IPS DF 6.9 (cell line): ENCODE measurements at regions not wholly inside any gene's neighbourhood (a gene's known extent, or its start where the extent isn't known, plus 50 kb on each side); places are given as distances from the start of the nearest gene placed in this dataset.

Experiments
- DNase-seq: peaks from one replicate; pipeline ENCODE4 v3.0.0-alpha.2; 2013; ENCODE audit warnings: low read depth, low spot score
- H3K27ac ChIP-seq: one replicate; pipeline ENCODE4 v1.5.1; 2013; ENCODE audit warnings: low read length, control low read depth
- H3K27me3 ChIP-seq: 2 replicates; pipeline ENCODE4 v1.6.1; 2013; ENCODE audit warnings: mild to moderate bottlenecking, low read length; ENCODE audit not compliant: control insufficient read depth, insufficient read depth
- H3K36me3 ChIP-seq: 2 replicates; pipeline ENCODE4 v1.6.1; 2013; ENCODE audit warnings: low read length; ENCODE audit not compliant: control insufficient read depth, insufficient read depth
- H3K4me1 ChIP-seq: 2 replicates; pipeline ENCODE4 v1.6.1; 2013; ENCODE audit warnings: low read length; ENCODE audit not compliant: control insufficient read depth, insufficient read depth
- H3K4me3 ChIP-seq: 2 replicates; pipeline ENCODE4 v1.5.1; 2013; ENCODE audit warnings: mild to moderate bottlenecking, low read length
- H3K9me3 ChIP-seq: 2 replicates; pipeline ENCODE4 v1.6.1; 2013; ENCODE audit warnings: low read length, inconsistent platforms; ENCODE audit not compliant: control insufficient read depth, insufficient read depth
- WGBS: extraction: QIAGEN DNeasy Blood & Tissue Kit; methylation state at CpG from one replicate; pipeline ENCODE4 v1.1.7; 2013; ENCODE audit warnings: mixed read lengths, missing lambda C conversion rate; ENCODE audit not compliant: insufficient read length, insufficient coverage; 5-methylcytosine and 5-hydroxymethylcytosine counted together

- no peak for DNase-seq
- Histone ChIP-seq H3K9me3 (no peaks in the 10 kb centered on the region), H3K4me1 (peaks cover 3% of the 10 kb centered on the region; the same call in 1 of the 2 replicates), H3K4me3 (no peak overlapping the region), H3K27ac (no peak overlapping the region), H3K36me3 (no peaks in the 10 kb centered on the region), H3K27me3 (no peaks in the 10 kb centered on the region)
- no CpG with 5 or more reads among the region's 4 CpGs for WGBS
These were observed 466.3 kb upstream of the ONECUT1 start for GRCh38 chr15:53256457-53256856.

GRCh38 chr15:53256043-53256442 lies 465.9 kb upstream of the ONECUT1 start:
- no peaks in the 10 kb centered on the region for H3K36me3 ChIP-seq
- WGBS: no CpG with 5 or more reads among the region's 6 CpGs

GRCh38 chr15:53251996-53252395 lies 461.9 kb upstream of the ONECUT1 start:
- Histone ChIP-seq H3K36me3 (no peaks in the 10 kb centered on the region), H3K4me1 (peaks cover 3% of the 10 kb centered on the region; the same call in 1 of the 2 replicates), H3K27ac (no peak overlapping the region), H3K4me3 (no peak overlapping the region), H3K27me3 (no peaks in the 10 kb centered on the region), H3K9me3 (no peaks in the 10 kb centered on the region)
- no peak for DNase-seq
- 100% methylated on average over 1 of the region's 8 CpGs for WGBS

More at GRCh38 chr15:53256043-53256442, 465.9 kb upstream of the ONECUT1 start:
- H3K4me3 ChIP-seq: no peak overlapping the region
- peaks cover 3% of the 10 kb centered on the region; the same call in 1 of the 2 replicates for H3K4me1 ChIP-seq
- no peak overlapping the region for H3K27ac ChIP-seq
- no peaks in the 10 kb centered on the region for H3K9me3 ChIP-seq
- no peak for DNase-seq
- H3K27me3 ChIP-seq: no peaks in the 10 kb centered on the region

GRCh38 chr15:53251523-53251922 lies 461.4 kb upstream of the ONECUT1 start:
- H3K9me3 ChIP-seq: no peaks in the 10 kb centered on the region
- H3K36me3 ChIP-seq: no peaks in the 10 kb centered on the region
- WGBS: no CpG with 5 or more reads among the region's 2 CpGs
- H3K27me3 ChIP-seq: no peaks in the 10 kb centered on the region
- no peak for DNase-seq
- no peak overlapping the region for H3K27ac ChIP-seq
- no peak overlapping the region for H3K4me3 ChIP-seq
- peaks cover 3% of the 10 kb centered on the region; the same call in 1 of the 2 replicates for H3K4me1 ChIP-seq

- no CpG with 5 or more reads among the region's 2 CpGs for WGBS
- Histone ChIP-seq H3K9me3 (no peaks in the 10 kb centered on the region), H3K36me3 (no peaks in the 10 kb centered on the region), H3K27me3 (no peaks in the 10 kb centered on the region), H3K27ac (no peak overlapping the region), H3K4me3 (no peak overlapping the region), H3K4me1 (peaks cover 1% of the 10 kb centered on the region; the same call in 1 of the 2 replicates)
- DNase-seq: no peak
These were observed 457.0 kb upstream of the ONECUT1 start for GRCh38 chr15:53247041-53247708.

GRCh38 chr15:53246404-53246803 lies 456.3 kb upstream of the ONECUT1 start:
- H3K9me3 ChIP-seq: no peaks in the 10 kb centered on the region
- no peak overlapping the region for H3K27ac ChIP-seq
- WGBS: no CpG with 5 or more reads among the region's 1 CpG
- H3K36me3 ChIP-seq: no peaks in the 10 kb centered on the region
- H3K27me3 ChIP-seq: no peaks in the 10 kb centered on the region
- no peak overlapping the region for H3K4me3 ChIP-seq
- no peak for DNase-seq
- no peaks in the 10 kb centered on the region for H3K4me1 ChIP-seq

GRCh38 chr15:53233801-53234200 lies 443.7 kb upstream of the ONECUT1 start:
- no peak overlapping the region for H3K27ac ChIP-seq
- no peaks in the 10 kb centered on the region for H3K27me3 ChIP-seq
- no peaks in the 10 kb centered on the region for H3K9me3 ChIP-seq
- WGBS: no CpG with 5 or more reads among the region's 2 CpGs
- no peaks in the 10 kb centered on the region for H3K36me3 ChIP-seq
- H3K4me1 ChIP-seq: no peaks in the 10 kb centered on the region
- no peak overlapping the region for H3K4me3 ChIP-seq
- DNase-seq: no peak

GRCh38 chr15:53230473-53230872 lies 440.3 kb upstream of the ONECUT1 start:
- Histone ChIP-seq H3K27ac (no peak overlapping the region), H3K36me3 (no peaks in the 10 kb centered on the region), H3K27me3 (no peaks in the 10 kb centered on the region), H3K4me1 (no peaks in the 10 kb centered on the region), H3K9me3 (no peaks in the 10 kb centered on the region), H3K4me3 (no peak overlapping the region)
- no CpG with 5 or more reads among the region's 1 CpG for WGBS
- DNase-seq: no peak

GRCh38 chr15:53226559-53226958 lies 436.4 kb upstream of the ONECUT1 start:
- no peak for DNase-seq
- H3K9me3 ChIP-seq: no peaks in the 10 kb centered on the region
- H3K4me3 ChIP-seq: no peak overlapping the region
- H3K27me3 ChIP-seq: no peaks in the 10 kb centered on the region
- no CpG with 5 or more reads among the region's 2 CpGs for WGBS
- no peak overlapping the region for H3K27ac ChIP-seq
- no peaks in the 10 kb centered on the region for H3K36me3 ChIP-seq
- H3K4me1 ChIP-seq: no peaks in the 10 kb centered on the region

GRCh38 chr15:53225781-53226180 lies 435.6 kb upstream of the ONECUT1 start:
- Histone ChIP-seq H3K9me3 (no peaks in the 10 kb centered on the region), H3K4me1 (no peaks in the 10 kb centered on the region), H3K4me3 (no peak overlapping the region), H3K27me3 (no peaks in the 10 kb centered on the region), H3K27ac (no peak overlapping the region), H3K36me3 (no peaks in the 10 kb centered on the region)
- no CpG with 5 or more reads among the region's 3 CpGs for WGBS
- no peak for DNase-seq

GRCh38 chr15:53224371-53224770 lies 434.2 kb upstream of the ONECUT1 start:
- no peaks in the 10 kb centered on the region for H3K9me3 ChIP-seq
- no peak overlapping the region for H3K27ac ChIP-seq
- no peak for DNase-seq
- no peaks in the 10 kb centered on the region for H3K27me3 ChIP-seq
- H3K36me3 ChIP-seq: no peaks in the 10 kb centered on the region
- H3K4me1 ChIP-seq: no peaks in the 10 kb centered on the region
- H3K4me3 ChIP-seq: no peak overlapping the region
